Endodermal cell (in vitro differentiated cells): ENCODE measurements at regions not wholly inside any gene's neighbourhood (a gene's known extent, or its start where the extent isn't known, plus 50 kb on each side); places are given as distances from the start of the nearest gene placed in this dataset.

Source experiments
- DNase-seq: peaks from one replicate; pipeline ENCODE4 v3.0.0-alpha.2; 2017
- H3K27ac ChIP-seq: 2 replicates; pipeline ENCODE4 v1.5.1; 2013; ENCODE audit warnings: mild to moderate bottlenecking, low read depth, low read length, moderate library complexity
- H3K27me3 ChIP-seq: 2 replicates; pipeline ENCODE4 v1.6.1; 2013; ENCODE audit warnings: mild to moderate bottlenecking, low read length, moderate library complexity; ENCODE audit not compliant: insufficient read depth, control insufficient read depth, poor library complexity, severe bottlenecking
- H3K36me3 ChIP-seq: 2 replicates; pipeline ENCODE4 v1.7.0; 2013; ENCODE audit warnings: mild to moderate bottlenecking, low read length, moderate library complexity; ENCODE audit not compliant: control insufficient read depth, insufficient read depth
- H3K4me1 ChIP-seq: one replicate; pipeline ENCODE4 v1.7.0; 2013; ENCODE audit warnings: low read length; ENCODE audit not compliant: control insufficient read depth, insufficient read depth
- H3K4me3 ChIP-seq: 2 replicates; pipeline ENCODE4 v1.5.1; 2013; ENCODE audit warnings: mild to moderate bottlenecking, low read length, moderate library complexity
- H3K9ac ChIP-seq: 2 replicates; pipeline ENCODE4 v1.6.1; 2013; ENCODE audit warnings: mild to moderate bottlenecking, low read length, moderate library complexity; ENCODE audit not compliant: poor library complexity, severe bottlenecking; ENCODE audit errors: extremely low read depth
- H3K9me3 ChIP-seq: 2 replicates; pipeline ENCODE4 v1.6.1; 2013; ENCODE audit warnings: mild to moderate bottlenecking, low read length, moderate library complexity; ENCODE audit not compliant: control insufficient read depth
- H3K27ac Mint-ChIP-seq: 2 replicates; pipeline ENCODE4 v1.8.0; 2020; ENCODE audit warnings: mixed read lengths
- H3K27me3 Mint-ChIP-seq: 2 replicates; pipeline ENCODE4 v1.8.0; 2021; ENCODE audit warnings: mild to moderate bottlenecking, mixed read lengths; ENCODE audit not compliant: insufficient read depth
- H3K36me3 Mint-ChIP-seq: 2 replicates; pipeline ENCODE4 v1.8.0; 2020; ENCODE audit warnings: low read depth, mixed read lengths
- H3K4me1 Mint-ChIP-seq: 2 replicates; pipeline ENCODE4 v1.8.0; 2020; ENCODE audit warnings: mixed read lengths
- H3K4me3 Mint-ChIP-seq: 2 replicates; pipeline ENCODE4 v1.8.0; 2020; ENCODE audit warnings: mild to moderate bottlenecking, moderate library complexity, mixed read lengths
- H3K9me3 Mint-ChIP-seq: 2 replicates; pipeline ENCODE4 v1.8.0; 2020; ENCODE audit warnings: mild to moderate bottlenecking, mixed read lengths
- CTCF ChIP-seq: fragments of 200-600 bp; sonication (generic); conservative IDR thresholded peaks from 2 replicates; pipeline ENCODE4 v1.5.0; 2021; ENCODE audit warnings: antibody characterized with exemption, mild to moderate bottlenecking
- WGBS, 2 experiments: methylation state at CpG; one replicate each; pipeline versions ENCODE4 v1.1.5 to v1.1.7; 2013; ENCODE audit warnings: missing lambda C conversion rate in 2 of 2, mixed read lengths in 1 of 2; ENCODE audit not compliant: insufficient coverage in 1 of 2, insufficient read length in 1 of 2; 5-methylcytosine and 5-hydroxymethylcytosine counted together

GRCh38 chr6:167679790-167680604, 146.7 kb upstream of the AFDN start:
- no peak for TF ChIP-seq CTCF
- Mint-ChIP-seq H3K4me3 (no peak overlapping the region), H3K9me3 (no peaks in the 10 kb centered on the region), H3K36me3 (no peaks in the 10 kb centered on the region), H3K27me3 (peaks cover 53% of the 10 kb centered on the region), H3K4me1 (peaks cover 43% of the 10 kb centered on the region), H3K27ac (no peak overlapping the region)
- Histone ChIP-seq H3K4me3 (no peak overlapping the region), H3K4me1 (peaks cover 8% of the 10 kb centered on the region), H3K36me3 (no peaks in the 10 kb centered on the region), H3K27ac (no peak overlapping the region), H3K27me3 (peaks cover 45% of the 10 kb centered on the region), H3K9ac (no peak overlapping the region), H3K9me3 (no peaks in the 10 kb centered on the region)
- no peak for DNase-seq
- whole genome bisulfite sequencing, 2 experiments: 91 to 92% methylated on average over 13 to 15 of the region's 15 CpGs

GRCh38 chr6:167680605-167681149, 146.0 kb upstream of the AFDN start:
- Mint-ChIP-seq H3K36me3 (no peaks in the 10 kb centered on the region), H3K4me1 (peaks cover 44% of the 10 kb centered on the region), H3K27me3 (peaks cover 53% of the 10 kb centered on the region), H3K27ac (no peak overlapping the region), H3K4me3 (no peak overlapping the region), H3K9me3 (no peaks in the 10 kb centered on the region)
- WGBS, 2 experiments: 93 to 94% methylated on average over 11 to 15 of the region's 15 CpGs
- Histone ChIP-seq H3K9me3 (no peaks in the 10 kb centered on the region), H3K4me3 (no peak overlapping the region), H3K9ac (no peak overlapping the region), H3K27me3 (peaks cover 45% of the 10 kb centered on the region), H3K27ac (no peak overlapping the region), H3K4me1 (peaks cover 8% of the 10 kb centered on the region), H3K36me3 (no peaks in the 10 kb centered on the region)
- DNase-seq: no peak
- no peak for TF ChIP-seq CTCF

- no peak for TF ChIP-seq CTCF
- Mint-ChIP-seq H3K9me3 (no peaks in the 10 kb centered on the region), H3K4me1 (peaks cover 32% of the 10 kb centered on the region)
Observed at GRCh38 chr6:167682125-167682524, 144.6 kb upstream of the AFDN start.

More at GRCh38 chr6:167682125-167682524, 144.6 kb upstream of the AFDN start:
- Mint-ChIP-seq H3K36me3 (no peaks in the 10 kb centered on the region), H3K27ac (no peak overlapping the region), H3K4me3 (no peak overlapping the region), H3K27me3 (peaks cover 45% of the 10 kb centered on the region)
- H3K4me3 ChIP-seq: no peak overlapping the region
- no peaks in the 10 kb centered on the region for H3K36me3 ChIP-seq
- peaks cover 40% of the 10 kb centered on the region for H3K27me3 ChIP-seq
- peaks cover 8% of the 10 kb centered on the region for H3K4me1 ChIP-seq
- no peak overlapping the region for H3K27ac ChIP-seq
- no peak overlapping the region for H3K9ac ChIP-seq
- H3K9me3 ChIP-seq: no peaks in the 10 kb centered on the region
- DNase-seq: no peak
- WGBS, 2 experiments: 85 to 97% methylated on average over 8 to 11 of the region's 11 CpGs
